AG09309 (cell line): ENCODE measurements at regions not wholly inside any gene's neighbourhood (a gene's known extent, or its start where the extent isn't known, plus 50 kb on each side); places are given as distances from the start of the nearest gene placed in this dataset.

Source experiments
- DNase-seq: peaks from one replicate; pipeline ENCODE4 v3.0.0-alpha.2; 2010; ENCODE audit warnings: low read depth
- H3K4me3 ChIP-seq: 2 replicates; pipeline ENCODE4 v1.5.1; 2011; ENCODE audit warnings: mild to moderate bottlenecking, low read depth, low read length, moderate library complexity; ENCODE audit not compliant: control insufficient read depth
- CTCF ChIP-seq: IDR thresholded peaks from 2 replicates; pipeline ENCODE4 v1.5.1; 2011; ENCODE audit warnings: mild to moderate bottlenecking, low read depth, low read length, inconsistent platforms; ENCODE audit not compliant: insufficient read depth, control insufficient read depth; ENCODE audit errors: missing control alignments

- DNase-seq: no peak
- TF ChIP-seq CTCF: no peak
- H3K4me3 ChIP-seq: no peak overlapping the region
Observed at GRCh38 chrX:40279762-40280161, 182.0 kb upstream of the BCOR start.

DNA sequence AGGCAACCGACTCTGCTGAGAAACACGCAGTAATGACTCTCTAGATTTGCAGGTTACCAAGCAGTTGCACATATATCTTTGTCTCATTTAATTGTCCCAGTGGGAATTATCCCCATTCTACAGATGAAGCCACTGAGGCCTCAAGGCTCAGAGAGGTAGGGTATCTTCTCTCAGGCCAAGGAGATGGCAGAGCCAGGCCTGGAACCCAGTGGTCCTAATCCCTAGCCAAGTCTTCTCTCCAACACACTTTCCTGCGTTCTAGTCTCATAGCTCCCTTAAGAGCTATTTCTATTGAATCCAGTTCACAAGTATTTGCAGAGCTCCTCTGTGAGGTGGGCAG is 181.3 kb upstream of the BCOR start:
- H3K4me3 ChIP-seq: no peak overlapping the region
- no peak for DNase-seq
- TF ChIP-seq CTCF: no peak

DNA sequence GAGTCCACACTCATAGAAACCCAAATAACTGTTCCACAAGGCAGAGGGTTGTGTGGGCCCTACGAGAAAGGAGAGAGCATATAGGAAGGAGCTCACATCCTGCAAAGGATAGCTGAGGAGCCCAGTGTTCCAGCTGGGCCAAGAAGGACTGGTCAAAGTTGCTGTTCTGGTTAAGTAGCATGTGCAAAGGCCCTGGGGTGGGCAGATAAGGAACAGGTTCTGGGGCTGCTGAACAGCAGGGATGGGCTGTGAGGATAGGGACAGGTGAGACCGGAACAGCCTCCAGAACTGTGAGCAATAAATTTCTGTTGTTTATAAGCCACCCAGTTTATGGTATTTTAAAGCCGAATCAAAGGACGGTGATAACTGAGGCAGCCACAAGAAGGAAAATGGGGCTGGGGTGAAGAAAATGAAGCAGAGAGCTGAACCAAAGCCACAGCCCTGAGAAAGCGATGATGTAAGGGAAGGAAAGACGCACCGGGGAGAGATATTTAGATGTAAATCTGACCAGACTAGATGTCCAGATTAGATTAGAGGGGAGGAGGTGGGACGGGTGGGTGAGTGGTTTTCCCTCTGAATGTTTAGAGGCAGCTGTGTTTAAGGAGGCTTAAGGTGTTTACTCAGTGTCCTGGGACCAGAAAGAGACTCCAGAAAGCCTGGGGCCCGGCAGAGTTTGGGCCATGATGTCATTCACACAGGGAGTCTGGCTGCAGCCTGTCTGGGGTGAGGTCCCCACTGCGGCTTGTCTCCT is 180.8 kb upstream of the BCOR start:
- no peak for DNase-seq
- H3K4me3 ChIP-seq: no peak overlapping the region
- TF ChIP-seq CTCF: no peak

DNA sequence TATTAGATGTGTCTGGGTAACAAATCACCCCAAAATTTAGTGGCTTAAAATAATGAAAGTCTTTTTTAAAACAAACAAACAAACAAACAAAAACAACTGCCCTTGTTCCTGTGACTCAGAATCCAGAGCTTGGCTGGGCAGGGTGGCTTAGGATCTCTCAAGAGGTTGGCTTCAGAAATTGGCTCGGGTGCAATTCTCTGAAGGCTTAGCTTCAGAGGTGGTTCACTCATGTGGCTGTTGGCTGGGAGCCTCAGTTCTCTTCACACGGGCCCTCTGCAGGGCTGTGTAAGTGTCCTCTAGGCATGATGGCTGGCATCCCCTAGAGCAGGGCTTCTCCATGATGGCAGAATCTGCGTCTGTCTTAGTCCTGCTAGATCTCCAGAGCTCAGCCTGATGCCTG is 179.9 kb upstream of the BCOR start:
- no peak for TF ChIP-seq CTCF
- no peak for DNase-seq
- no peak overlapping the region for H3K4me3 ChIP-seq

DNA sequence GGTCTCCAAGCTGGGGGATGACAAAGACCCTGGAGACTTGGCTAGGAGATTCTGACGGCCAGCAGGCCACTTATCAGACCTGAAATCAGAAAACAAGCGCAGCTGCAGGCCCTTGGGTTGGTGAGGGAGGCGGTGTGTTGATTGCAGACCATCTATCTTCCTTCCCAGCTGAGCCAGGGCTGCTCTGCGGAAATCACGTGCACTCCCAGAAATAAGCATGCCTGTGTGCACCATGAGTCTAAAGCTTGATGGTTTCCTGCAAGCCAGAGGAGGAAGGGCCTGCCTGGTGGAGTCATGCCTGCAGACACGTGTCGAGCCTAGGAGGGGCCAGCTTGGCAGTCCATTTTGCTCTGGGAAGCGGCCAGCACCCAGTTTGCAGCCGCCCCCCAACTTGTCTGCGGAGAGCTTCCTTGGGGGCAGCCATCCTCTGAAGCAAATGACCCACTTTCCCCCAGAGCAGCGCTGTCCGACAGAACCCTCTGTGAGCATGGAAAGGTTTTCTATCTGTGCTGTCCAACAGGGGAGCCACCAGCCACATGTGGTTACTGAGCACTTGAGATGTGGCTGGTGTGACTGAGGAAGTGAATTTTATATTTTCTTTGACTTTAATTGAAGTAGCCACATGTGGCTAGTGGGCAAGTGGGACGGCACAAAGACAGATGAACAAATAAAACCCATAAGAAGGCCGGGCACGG is 175.7 kb upstream of the BCOR start:
- DNase-seq: no peak
- no peak for TF ChIP-seq CTCF

DNA sequence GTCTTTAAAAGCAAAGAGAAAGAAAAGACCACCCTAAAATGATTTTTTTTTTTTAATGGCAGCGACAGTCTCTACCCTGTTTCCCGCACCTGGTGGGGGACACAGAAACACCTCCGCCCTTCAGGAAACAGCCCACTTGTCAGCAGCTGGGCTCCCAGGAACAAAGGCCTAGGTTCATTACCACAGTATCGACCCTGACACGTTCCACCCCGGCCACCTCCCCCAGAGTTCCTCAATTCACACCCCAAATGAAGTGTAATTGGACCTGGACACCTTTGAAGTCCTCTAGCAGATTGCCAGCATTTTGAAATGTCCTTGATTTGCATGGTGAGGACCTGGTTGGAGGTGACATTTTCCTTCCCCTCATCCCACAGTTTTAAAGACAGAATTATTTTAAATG is 175.0 kb upstream of the BCOR start:
- no peak for TF ChIP-seq CTCF
- DNase-seq: no peak
- H3K4me3 ChIP-seq: no peak overlapping the region

More for the DNA sequence above, 175.7 kb upstream of the BCOR start:
- no peak overlapping the region for H3K4me3 ChIP-seq

DNA sequence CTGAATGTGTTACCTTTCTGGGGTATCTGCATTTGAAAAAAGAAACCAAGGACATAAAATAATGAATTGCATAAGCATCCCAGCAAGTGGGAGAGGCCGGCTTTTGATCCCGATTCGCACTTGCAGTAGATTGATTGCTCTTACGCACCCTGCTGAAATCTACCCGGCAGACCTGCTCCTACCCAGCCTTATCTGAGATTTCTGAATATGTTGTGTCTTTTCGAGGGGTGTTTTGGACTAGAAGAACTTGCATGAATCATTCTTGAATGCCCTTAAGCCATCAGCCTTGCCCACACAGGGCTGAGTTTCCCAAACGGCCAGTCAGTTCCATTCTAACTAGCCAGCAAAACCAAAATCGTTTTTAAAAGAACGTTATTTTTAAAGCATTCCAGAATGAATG is 174.4 kb upstream of the BCOR start:
- no peak for DNase-seq
- H3K4me3 ChIP-seq: no peak overlapping the region
- TF ChIP-seq CTCF: no peak
